Keratinocyte (primary cell): ENCODE measurements at regions not wholly inside any gene's neighbourhood (a gene's known extent, or its start where the extent isn't known, plus 50 kb on each side); places are given as distances from the start of the nearest gene placed in this dataset.

ENCODE experiments used
- DNase-seq: peaks from one replicate; pipeline ENCODE4 v3.0.0-alpha.2; 2011; ENCODE audit warnings: low read depth, missing footprints, low spot score
- FAIRE-seq: peaks from 2 replicates; lab custom pipeline; 2011; peaks lifted over from hg19 to GRCh38; lab: Jason Lieb, UNC
- H2AFZ ChIP-seq: 2 replicates; pipeline ENCODE4 v1.6.0; 2012; ENCODE audit warnings: low read length, control low read depth, inconsistent platforms; ENCODE audit not compliant: control insufficient read depth
- H3K27ac ChIP-seq: 2 replicates; pipeline ENCODE4 v1.5.1; 2011; ENCODE audit warnings: low read length; ENCODE audit not compliant: control insufficient read depth, insufficient read depth
- H3K27me3 ChIP-seq: 3 replicates; pipeline ENCODE4 v1.6.0; 2011; ENCODE audit warnings: low read length; ENCODE audit not compliant: control insufficient read depth, insufficient read depth; ENCODE audit errors: extremely low read depth
- H3K36me3 ChIP-seq, 2 experiments: 2 replicates in 1 of 2; 3 replicates in 1 of 2; pipeline ENCODE4 v1.5.1; 2011; ENCODE audit warnings: low read length in 2 of 2, mild to moderate bottlenecking in 1 of 2; ENCODE audit not compliant: control insufficient read depth in 2 of 2, insufficient read depth in 2 of 2; ENCODE audit errors: extremely low read depth in 1 of 2
- H3K4me1 ChIP-seq: 3 replicates; pipeline ENCODE4 v1.5.1; 2011; ENCODE audit warnings: low read length; ENCODE audit not compliant: control insufficient read depth, insufficient read depth; ENCODE audit errors: extremely low read depth
- H3K4me2 ChIP-seq: 3 replicates; pipeline ENCODE4 v1.6.0; 2011; ENCODE audit warnings: low read depth, low read length; ENCODE audit not compliant: control insufficient read depth, insufficient read depth; ENCODE audit errors: extremely low read depth
- H3K4me3 ChIP-seq, 3 experiments: fragments of 200-600 bp in 1 of 3; sonication (generic) in 1 of 3; 2 replicates in 2 of 3; 3 replicates in 1 of 3; pipeline ENCODE4 v1.5.1; 2011 to 2016; ENCODE audit warnings: low read length in 3 of 3, mild to moderate bottlenecking in 3 of 3, control low read depth in 2 of 3, inconsistent platforms in 1 of 3, low read depth in 1 of 3, mixed read lengths in 1 of 3, mixed run types in 1 of 3, moderate library complexity in 1 of 3; ENCODE audit not compliant: control insufficient read depth in 2 of 3, insufficient read depth in 2 of 3; ENCODE audit errors: extremely low read depth in 1 of 3
- H3K79me2 ChIP-seq: 2 replicates; pipeline ENCODE4 v1.6.0; 2012; ENCODE audit warnings: low read length; ENCODE audit not compliant: control insufficient read depth, insufficient read depth
- H3K9ac ChIP-seq: 3 replicates; pipeline ENCODE4 v1.6.0; 2011; ENCODE audit warnings: low read length; ENCODE audit not compliant: control insufficient read depth, insufficient read depth; ENCODE audit errors: extremely low read depth
- H3K9me1 ChIP-seq: 3 replicates; pipeline ENCODE4 v1.6.0; 2011; ENCODE audit warnings: low read length; ENCODE audit not compliant: control insufficient read depth, insufficient read depth; ENCODE audit errors: extremely low read depth
- H3K9me3 ChIP-seq: 2 replicates; pipeline ENCODE4 v1.5.1; 2012; ENCODE audit warnings: low read depth, low read length; ENCODE audit not compliant: control insufficient read depth
- H4K20me1 ChIP-seq: 3 replicates; pipeline ENCODE4 v1.6.0; 2011; ENCODE audit warnings: low read length; ENCODE audit not compliant: control insufficient read depth, insufficient read depth; ENCODE audit errors: extremely low read depth
- EZH2 ChIP-seq: IDR thresholded peaks from one replicate; pipeline ENCODE4 v1.6.1; 2012; ENCODE audit warnings: inconsistent platforms, mild to moderate bottlenecking, low read length, moderate library complexity
- dilution Hi-C: fragments of 300-500 bp; cut with MboI; formaldehyde crosslinking; loops from one replicate; pipeline ENCODE4 v1.7.0; 2020; ENCODE audit warnings: low sequenced_read_pairs; ENCODE audit not compliant: extremely low pct_ligation_motif_present
- TF ChIP-seq, protein P1 (sequence below), 3 experiments: IDR thresholded peaks in 1 of 3; conservative IDR thresholded peaks in 1 of 3; optimal IDR thresholded peaks in 1 of 3; 2 replicates in 2 of 3; 3 replicates in 1 of 3; pipeline versions ENCODE3 to v1.5.1; 2011; ENCODE audit warnings: low read length in 3 of 3, mild to moderate bottlenecking in 3 of 3, moderate library complexity in 2 of 3, control low read depth in 1 of 3, inconsistent platforms in 1 of 3; ENCODE audit not compliant: insufficient read depth in 2 of 3; ENCODE audit errors: extremely low read depth in 1 of 3

DNA sequence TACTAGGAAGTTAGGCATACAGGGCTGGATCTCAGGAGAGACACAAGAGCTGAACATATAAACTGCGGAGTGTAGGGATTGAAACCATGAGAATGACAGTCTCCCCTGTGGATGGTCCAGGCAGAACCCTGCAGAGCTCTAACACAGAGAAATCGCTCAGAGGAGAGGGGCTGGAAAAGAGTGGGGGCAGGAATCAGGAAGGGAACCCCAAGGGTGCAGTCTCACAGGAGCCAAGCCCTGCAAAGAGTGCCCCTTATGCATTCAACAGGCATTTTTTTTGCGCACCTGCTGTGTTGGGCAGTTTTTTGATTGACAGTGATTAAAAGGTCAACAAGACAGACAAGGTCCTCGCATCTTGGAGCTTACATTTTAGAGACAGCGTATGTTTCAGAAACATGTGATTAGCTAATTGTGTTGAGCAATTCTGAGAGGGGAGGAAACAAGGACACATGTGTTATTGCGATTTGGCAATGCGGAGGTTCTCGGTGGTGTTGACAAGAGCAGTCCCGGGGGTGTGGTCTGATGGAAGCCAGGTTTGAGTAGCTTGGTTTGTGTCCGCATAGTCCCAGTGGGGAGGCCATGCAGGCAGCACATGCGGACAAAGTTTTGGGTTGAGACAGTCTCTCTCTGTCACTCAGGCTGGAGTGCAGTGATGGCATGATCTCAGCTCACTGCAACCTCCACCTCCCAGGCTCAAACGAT is 182.6 kb upstream of the IRS2 start:
- Histone ChIP-seq H3K27ac (no peak overlapping the region), H2AFZ (no peak overlapping the region), H3K79me2 (no peaks in the 10 kb centered on the region), H3K9me3 (no peaks in the 10 kb centered on the region), H3K27me3 (no peaks in the 10 kb centered on the region), H3K36me3 (no peaks in the 10 kb centered on the region), H4K20me1 (no peaks in the 10 kb centered on the region), H3K9ac (no peak overlapping the region), H3K4me1 (peaks cover 11% of the 10 kb centered on the region), H3K4me3 (no peak overlapping the region), H3K9me1 (no peaks in the 10 kb centered on the region), H3K4me2 (no peak overlapping the region)
- TF ChIP-seq, protein P1, sequence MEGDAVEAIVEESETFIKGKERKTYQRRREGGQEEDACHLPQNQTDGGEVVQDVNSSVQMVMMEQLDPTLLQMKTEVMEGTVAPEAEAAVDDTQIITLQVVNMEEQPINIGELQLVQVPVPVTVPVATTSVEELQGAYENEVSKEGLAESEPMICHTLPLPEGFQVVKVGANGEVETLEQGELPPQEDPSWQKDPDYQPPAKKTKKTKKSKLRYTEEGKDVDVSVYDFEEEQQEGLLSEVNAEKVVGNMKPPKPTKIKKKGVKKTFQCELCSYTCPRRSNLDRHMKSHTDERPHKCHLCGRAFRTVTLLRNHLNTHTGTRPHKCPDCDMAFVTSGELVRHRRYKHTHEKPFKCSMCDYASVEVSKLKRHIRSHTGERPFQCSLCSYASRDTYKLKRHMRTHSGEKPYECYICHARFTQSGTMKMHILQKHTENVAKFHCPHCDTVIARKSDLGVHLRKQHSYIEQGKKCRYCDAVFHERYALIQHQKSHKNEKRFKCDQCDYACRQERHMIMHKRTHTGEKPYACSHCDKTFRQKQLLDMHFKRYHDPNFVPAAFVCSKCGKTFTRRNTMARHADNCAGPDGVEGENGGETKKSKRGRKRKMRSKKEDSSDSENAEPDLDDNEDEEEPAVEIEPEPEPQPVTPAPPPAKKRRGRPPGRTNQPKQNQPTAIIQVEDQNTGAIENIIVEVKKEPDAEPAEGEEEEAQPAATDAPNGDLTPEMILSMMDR (optimal IDR thresholded peaks at IDR 0.05 in 1 of 3, IDR thresholded peaks at IDR 0.05 in 1 of 3, conservative IDR thresholded peaks at IDR 0.05 in 1 of 3; ENCODE audit: extremely low read depth in 1 of 3, insufficient read depth in 2 of 3, low read length in 3 of 3): no peak
- TF ChIP-seq EZH2: no peak
- dilution Hi-C loops: no loop called here
- DNase-seq (no peak), FAIRE-seq (no peak)

DNA sequence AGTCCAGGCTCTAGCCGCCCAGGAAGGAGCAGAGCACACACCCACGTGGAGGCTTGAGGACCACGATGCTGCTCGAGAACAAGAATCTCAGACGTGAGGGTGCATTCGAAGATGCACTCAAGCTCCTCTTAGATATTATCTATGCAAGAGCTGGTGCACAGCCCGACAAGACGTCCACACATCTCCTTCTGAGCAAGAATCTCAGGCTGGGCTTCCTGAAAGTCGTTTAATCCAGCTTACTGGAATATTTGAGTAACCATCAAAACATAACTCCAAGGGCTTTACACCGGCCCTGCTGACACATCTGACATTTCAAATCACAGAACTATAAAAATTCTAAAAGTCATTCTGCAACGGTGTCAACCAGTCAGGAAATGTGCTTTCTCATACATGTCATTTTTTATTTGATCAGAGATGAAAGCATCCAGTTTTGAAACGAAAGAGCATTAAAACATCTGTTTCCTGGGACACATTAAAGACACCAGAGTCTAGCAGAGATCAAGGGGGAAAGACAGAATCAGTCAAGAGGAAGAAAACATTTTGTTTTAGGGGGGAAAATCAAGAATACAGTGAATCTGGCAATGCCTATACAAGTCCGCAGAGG is 177.7 kb upstream of the IRS2 start:
- Histone ChIP-seq H3K9me3 (no peaks in the 10 kb centered on the region), H4K20me1 (no peaks in the 10 kb centered on the region), H3K36me3 (no peaks in the 10 kb centered on the region), H2AFZ (peak overlapping the region; percentile 5), H3K27ac (no peak overlapping the region), H3K4me3 (no peak overlapping the region), H3K9ac (no peak overlapping the region), H3K9me1 (no peaks in the 10 kb centered on the region), H3K4me1 (no peaks in the 10 kb centered on the region), H3K79me2 (no peaks in the 10 kb centered on the region), H3K4me2 (no peak overlapping the region), H3K27me3 (peaks cover 6% of the 10 kb centered on the region)
- dilution Hi-C loops: no loop called here
- FAIRE-seq (no peak), DNase-seq (no peak)
- TF ChIP-seq EZH2: no peak
- TF ChIP-seq, protein P1 (optimal IDR thresholded peaks at IDR 0.05 in 1 of 3, IDR thresholded peaks at IDR 0.05 in 1 of 3, conservative IDR thresholded peaks at IDR 0.05 in 1 of 3; ENCODE audit: extremely low read depth in 1 of 3, insufficient read depth in 2 of 3, low read length in 3 of 3): no peak
